ENCODE measurements at regions not wholly inside any gene's neighbourhood (a gene's known extent, or its start where the extent isn't known, plus 50 kb on each side); places are given as distances from the start of the nearest gene placed in this dataset.

DNA sequence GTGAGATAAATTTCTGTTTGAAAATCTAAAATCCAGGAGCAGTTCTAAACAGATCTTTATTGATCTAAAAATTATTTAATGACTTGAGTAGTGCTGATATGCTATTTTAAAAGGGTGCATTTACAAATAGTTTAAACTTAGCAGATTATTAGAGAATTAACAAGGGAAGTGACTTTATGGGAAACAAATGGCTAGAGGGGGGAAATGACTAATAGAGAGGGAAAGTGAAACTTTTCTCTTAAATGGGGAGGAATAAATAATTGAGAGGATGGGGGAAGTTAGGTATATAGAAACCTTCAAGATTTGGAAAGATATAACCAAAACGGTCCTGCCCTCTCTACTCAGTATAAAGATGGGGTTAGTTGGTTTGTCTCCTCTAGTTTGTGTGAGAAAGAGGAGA is 90.1 kb upstream of the ARMC3 start:
- TF ChIP-seq, protein P1, sequence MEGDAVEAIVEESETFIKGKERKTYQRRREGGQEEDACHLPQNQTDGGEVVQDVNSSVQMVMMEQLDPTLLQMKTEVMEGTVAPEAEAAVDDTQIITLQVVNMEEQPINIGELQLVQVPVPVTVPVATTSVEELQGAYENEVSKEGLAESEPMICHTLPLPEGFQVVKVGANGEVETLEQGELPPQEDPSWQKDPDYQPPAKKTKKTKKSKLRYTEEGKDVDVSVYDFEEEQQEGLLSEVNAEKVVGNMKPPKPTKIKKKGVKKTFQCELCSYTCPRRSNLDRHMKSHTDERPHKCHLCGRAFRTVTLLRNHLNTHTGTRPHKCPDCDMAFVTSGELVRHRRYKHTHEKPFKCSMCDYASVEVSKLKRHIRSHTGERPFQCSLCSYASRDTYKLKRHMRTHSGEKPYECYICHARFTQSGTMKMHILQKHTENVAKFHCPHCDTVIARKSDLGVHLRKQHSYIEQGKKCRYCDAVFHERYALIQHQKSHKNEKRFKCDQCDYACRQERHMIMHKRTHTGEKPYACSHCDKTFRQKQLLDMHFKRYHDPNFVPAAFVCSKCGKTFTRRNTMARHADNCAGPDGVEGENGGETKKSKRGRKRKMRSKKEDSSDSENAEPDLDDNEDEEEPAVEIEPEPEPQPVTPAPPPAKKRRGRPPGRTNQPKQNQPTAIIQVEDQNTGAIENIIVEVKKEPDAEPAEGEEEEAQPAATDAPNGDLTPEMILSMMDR (IDR thresholded peaks at IDR 0.05; ENCODE audit: control insufficient read depth, insufficient read depth, low read depth, low read length, missing control alignments) = no peak
- H3K4me3 ChIP-seq (ENCODE audit: control insufficient read depth, low read depth, low read length) = no peak overlapping the region
- DNase-seq (ENCODE audit: low read depth) = no peak

DNA sequence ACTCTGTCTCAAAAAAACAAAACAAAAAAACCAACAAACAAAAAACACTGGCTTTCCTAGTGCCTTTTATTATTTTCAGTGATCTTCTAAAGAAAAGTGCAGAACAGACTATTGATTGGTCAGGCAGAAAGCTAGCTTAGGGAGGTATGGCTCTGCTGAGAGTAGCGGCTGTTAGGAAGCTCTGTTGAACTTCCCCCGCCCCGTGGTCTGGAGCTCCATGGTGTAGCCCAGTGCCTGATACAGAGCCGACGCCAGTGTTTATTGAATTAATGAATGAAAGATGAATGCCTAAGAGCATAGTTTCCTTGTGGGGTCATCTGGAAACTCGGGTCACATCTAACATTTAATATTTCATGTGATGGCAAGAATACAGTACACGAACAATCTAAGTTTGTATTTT is 90.5 kb upstream of the ARMC3 start:
- no peak for DNase-seq (ENCODE audit: low read depth)
- TF ChIP-seq, protein P1 (IDR thresholded peaks at IDR 0.05; ENCODE audit: control insufficient read depth, insufficient read depth, low read depth, low read length, missing control alignments) = no peak
- H3K4me3 ChIP-seq (ENCODE audit: control insufficient read depth, low read depth, low read length) = no peak overlapping the region

DNA sequence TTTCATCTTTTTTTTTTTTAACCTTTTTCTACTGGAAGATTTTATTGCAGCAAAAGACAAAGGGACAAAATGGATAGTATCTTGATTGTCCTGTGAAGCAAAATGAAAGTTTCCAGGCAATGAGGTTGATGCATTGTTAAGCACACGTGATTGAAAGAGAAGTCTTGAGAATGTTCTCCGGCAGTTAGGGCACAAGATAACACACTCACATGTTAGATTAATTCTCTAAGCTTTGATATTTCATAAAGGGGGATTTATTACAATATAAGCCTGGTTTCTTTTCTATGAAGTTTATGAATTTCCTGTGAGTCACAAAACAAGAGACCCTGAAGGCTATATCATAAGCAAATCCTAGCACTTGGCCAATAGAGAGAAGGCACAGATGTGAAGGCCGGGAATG is 93.4 kb upstream of the ARMC3 start:
- no peak for DNase-seq (ENCODE audit: low read depth)
- no peak overlapping the region for H3K4me3 ChIP-seq (ENCODE audit: control insufficient read depth, low read depth, low read length)
- TF ChIP-seq, protein P1 (IDR thresholded peaks at IDR 0.05; ENCODE audit: control insufficient read depth, insufficient read depth, low read depth, low read length, missing control alignments) = no peak

DNA sequence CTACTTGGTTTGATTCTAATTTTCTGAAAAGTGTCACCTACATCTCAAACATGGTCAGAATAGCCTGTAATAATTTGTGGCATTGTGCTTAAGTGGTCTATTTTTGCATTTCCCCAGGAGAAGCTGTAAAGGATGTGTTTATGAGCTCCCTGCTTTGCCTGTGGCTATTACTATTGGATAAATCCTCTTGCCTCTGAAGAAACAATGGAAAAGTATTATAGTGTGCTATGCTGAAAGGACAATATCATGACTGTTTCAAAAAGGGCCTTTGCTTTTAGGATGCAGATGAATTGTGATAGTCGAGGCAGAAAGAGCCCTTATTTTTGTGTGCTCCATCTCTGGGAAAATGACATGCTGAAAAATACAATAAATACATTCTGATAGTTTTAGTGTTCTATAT is 94.1 kb upstream of the ARMC3 start:
- H3K4me3 ChIP-seq (ENCODE audit: control insufficient read depth, low read depth, low read length) = no peak overlapping the region
- DNase-seq (ENCODE audit: low read depth) = no peak

DNA sequence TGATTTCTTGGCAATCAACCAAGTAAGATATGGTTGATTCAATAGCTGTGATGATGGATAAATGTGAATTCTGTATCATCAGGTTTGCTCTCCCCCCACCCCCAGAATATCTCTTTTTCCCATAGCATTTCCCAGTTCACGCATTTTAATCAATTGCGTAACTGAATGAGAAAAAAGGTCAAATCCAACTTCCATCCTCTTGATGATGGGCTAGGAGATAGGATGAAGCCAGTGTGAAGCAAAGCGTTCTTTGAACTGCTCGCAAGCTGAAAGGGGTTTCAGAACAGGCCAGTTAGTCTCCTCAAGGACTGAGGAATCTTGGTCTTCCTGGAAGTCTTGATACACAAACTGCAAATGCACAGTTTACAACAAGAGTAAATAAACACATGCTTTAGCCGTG is 94.5 kb upstream of the ARMC3 start:
- DNase-seq (ENCODE audit: low read depth) = no peak
- TF ChIP-seq, protein P1 (IDR thresholded peaks at IDR 0.05; ENCODE audit: control insufficient read depth, insufficient read depth, low read depth, low read length, missing control alignments) = no peak
- H3K4me3 ChIP-seq (ENCODE audit: control insufficient read depth, low read depth, low read length) = no peak overlapping the region

More for the DNA sequence above, 94.1 kb upstream of the ARMC3 start:
- TF ChIP-seq, protein P1 (IDR thresholded peaks at IDR 0.05; ENCODE audit: control insufficient read depth, insufficient read depth, low read depth, low read length, missing control alignments) = no peak

DNA sequence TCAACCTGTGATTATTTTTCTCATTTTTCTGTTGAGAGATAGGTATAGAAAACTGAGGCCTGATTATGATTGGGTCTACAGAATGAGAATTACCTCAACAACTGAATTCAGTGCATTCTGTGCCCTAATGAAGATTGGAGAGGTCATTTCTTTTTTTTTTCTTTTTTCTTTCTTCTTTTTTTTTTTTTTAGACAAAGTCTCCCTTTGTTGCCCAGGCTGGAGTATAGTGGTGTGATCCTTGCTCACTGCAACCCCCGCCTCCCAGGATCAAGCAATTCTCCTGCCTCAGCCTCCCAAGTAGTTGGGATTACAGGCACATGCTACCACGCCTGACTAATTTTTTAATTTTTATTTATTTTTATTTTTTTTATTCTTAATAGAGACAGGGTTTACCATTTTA is 95.0 kb upstream of the ARMC3 start:
- TF ChIP-seq, protein P1 (IDR thresholded peaks at IDR 0.05; ENCODE audit: control insufficient read depth, insufficient read depth, low read depth, low read length, missing control alignments) = no peak
- no peak overlapping the region for H3K4me3 ChIP-seq (ENCODE audit: control insufficient read depth, low read depth, low read length)
- DNase-seq (ENCODE audit: low read depth) = no peak

DNA sequence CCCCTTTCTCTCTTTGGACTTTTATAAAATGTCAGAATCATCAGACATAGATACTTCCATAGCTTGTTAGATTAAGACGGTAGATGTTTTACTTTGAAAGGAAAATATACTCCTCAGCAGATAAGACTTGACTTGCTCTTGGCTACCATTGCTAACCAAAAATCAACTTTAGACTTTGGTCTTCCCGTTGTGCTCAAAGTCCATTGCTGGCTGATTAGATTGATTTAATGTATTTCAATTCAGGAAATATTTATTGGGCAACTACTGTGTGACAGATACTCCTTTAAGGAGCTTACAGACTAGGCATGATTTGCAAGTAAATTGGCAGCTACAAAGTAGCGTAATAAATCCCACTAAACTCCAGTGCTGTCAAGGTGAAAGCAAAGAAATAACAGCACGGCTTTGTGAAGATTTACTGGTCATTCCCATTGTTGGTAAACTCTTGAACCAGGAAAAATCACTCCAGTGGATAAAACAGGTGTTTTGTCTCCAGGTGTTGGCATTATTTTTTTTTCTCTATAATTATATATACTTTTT is 95.7 kb upstream of the ARMC3 start:
- TF ChIP-seq, protein P1 (IDR thresholded peaks at IDR 0.05; ENCODE audit: control insufficient read depth, insufficient read depth, low read depth, low read length, missing control alignments) = no peak
- no peak for DNase-seq (ENCODE audit: low read depth)
- H3K4me3 ChIP-seq (ENCODE audit: control insufficient read depth, low read depth, low read length) = no peak overlapping the region
